ENCODE measurements at regions not wholly inside any gene's neighbourhood (a gene's known extent, or its start where the extent isn't known, plus 50 kb on each side); places are given as distances from the start of the nearest gene placed in this dataset.

GRCh38 chr3:20546636-20547035, 360.6 kb upstream of the SGO1 start:
- TF ChIP-seq EZH2 (IDR thresholded peaks at IDR 0.05; ENCODE audit: insufficient read depth, poor library complexity, severe bottlenecking) (no peak), EZH2phosphoT487 (IDR thresholded peaks at IDR 0.05; ENCODE audit: insufficient read depth, low read depth) (no peak)
